Neuron (in vitro differentiated cells): ENCODE measurements at regions not wholly inside any gene's neighbourhood (a gene's known extent, or its start where the extent isn't known, plus 50 kb on each side); places are given as distances from the start of the nearest gene placed in this dataset.
"Not testable (repeated sequence)": the region's sequence is repeated elsewhere in the genome, so short reads cannot be mapped to it uniquely, and the experiment has no call there.

Experiments
- H2AFZ ChIP-seq: one replicate; pipeline ENCODE4 v1.6.1; 2013; ENCODE audit warnings: low read depth, mild to moderate bottlenecking, inconsistent platforms, low read length, moderate library complexity
- H3K27me3 ChIP-seq: one replicate; pipeline ENCODE4 v1.6.1; 2013; ENCODE audit warnings: low read length; ENCODE audit not compliant: insufficient read depth
- H3K36me3 ChIP-seq: one replicate; pipeline ENCODE4 v1.6.1; 2013; ENCODE audit warnings: low read length; ENCODE audit not compliant: insufficient read depth
- H3K4me1 ChIP-seq: one replicate; pipeline ENCODE4 v1.6.1; 2013; ENCODE audit warnings: low read length; ENCODE audit not compliant: insufficient read depth
- H3K4me3 ChIP-seq: 2 replicates; pipeline ENCODE4 v1.5.1; 2013; ENCODE audit warnings: mild to moderate bottlenecking, low read length, moderate library complexity
- H3K9me3 ChIP-seq: one replicate; pipeline ENCODE4 v1.6.1; 2013; ENCODE audit warnings: low read length

- H3K4me1 ChIP-seq, H3K27me3 ChIP-seq, H3K9me3 ChIP-seq, H3K4me3 ChIP-seq, H3K36me3 ChIP-seq, H2AFZ ChIP-seq: not testable (repeated sequence)
These were observed 51.0 kb upstream of the CDYL start for GRCh38 chr6:4725136-4725760.

- H3K4me1 ChIP-seq, H3K4me3 ChIP-seq, H3K9me3 ChIP-seq, H3K27me3 ChIP-seq, H3K36me3 ChIP-seq, H2AFZ ChIP-seq: not testable (repeated sequence)
These were observed 51.5 kb upstream of the CDYL start for GRCh38 chr6:4724727-4725126.

- H2AFZ ChIP-seq = no peak overlapping the region
- H3K4me3 ChIP-seq = no peak overlapping the region
- H3K27me3 ChIP-seq = no peaks in the 10 kb centered on the region
- H3K36me3 ChIP-seq = no peaks in the 10 kb centered on the region
- no peaks in the 10 kb centered on the region for H3K9me3 ChIP-seq
- H3K4me1 ChIP-seq = no peaks in the 10 kb centered on the region
These were observed 52.8 kb upstream of the CDYL start for GRCh38 chr6:4723383-4723782.

GRCh38 chr6:4721368-4721767 lies 54.8 kb upstream of the CDYL start:
- not testable (repeated sequence) for H3K36me3 ChIP-seq, H2AFZ ChIP-seq, H3K4me1 ChIP-seq, H3K27me3 ChIP-seq, H3K4me3 ChIP-seq, H3K9me3 ChIP-seq

- H3K4me3 ChIP-seq = no peak overlapping the region
- no peaks in the 10 kb centered on the region for H3K4me1 ChIP-seq
- H3K27me3 ChIP-seq = no peaks in the 10 kb centered on the region
- no peaks in the 10 kb centered on the region for H3K36me3 ChIP-seq
- H2AFZ ChIP-seq = no peak overlapping the region
- no peaks in the 10 kb centered on the region for H3K9me3 ChIP-seq
These were observed 56.7 kb upstream of the CDYL start for GRCh38 chr6:4719491-4719890.

- H2AFZ ChIP-seq = no peak overlapping the region
- no peaks in the 10 kb centered on the region for H3K4me1 ChIP-seq
- no peak overlapping the region for H3K4me3 ChIP-seq
- H3K36me3 ChIP-seq = no peaks in the 10 kb centered on the region
- no peaks in the 10 kb centered on the region for H3K27me3 ChIP-seq
- no peaks in the 10 kb centered on the region for H3K9me3 ChIP-seq
These were observed 58.3 kb upstream of the CDYL start for GRCh38 chr6:4717856-4718255.

- H2AFZ ChIP-seq = no peak overlapping the region
- no peak overlapping the region for H3K4me3 ChIP-seq
- H3K9me3 ChIP-seq = no peaks in the 10 kb centered on the region
- H3K27me3 ChIP-seq = no peaks in the 10 kb centered on the region
- no peaks in the 10 kb centered on the region for H3K36me3 ChIP-seq
- no peaks in the 10 kb centered on the region for H3K4me1 ChIP-seq
These were observed 59.1 kb upstream of the CDYL start for GRCh38 chr6:4717124-4717523.

GRCh38 chr6:4714961-4715501 lies 61.2 kb upstream of the CDYL start:
- Histone ChIP-seq H3K27me3 (no peaks in the 10 kb centered on the region), H3K36me3 (no peaks in the 10 kb centered on the region), H2AFZ (no peak overlapping the region)

GRCh38 chr6:4712291-4712690 lies 63.9 kb upstream of the CDYL start:
- Histone ChIP-seq H3K36me3 (no peaks in the 10 kb centered on the region), H2AFZ (no peak overlapping the region), H3K4me3 (no peak overlapping the region), H3K27me3 (no peaks in the 10 kb centered on the region), H3K9me3 (no peaks in the 10 kb centered on the region), H3K4me1 (no peaks in the 10 kb centered on the region)

More at GRCh38 chr6:4714961-4715501, 61.2 kb upstream of the CDYL start:
- no peaks in the 10 kb centered on the region for H3K4me1 ChIP-seq
- no peaks in the 10 kb centered on the region for H3K9me3 ChIP-seq
- no peak overlapping the region for H3K4me3 ChIP-seq

- Histone ChIP-seq H2AFZ (no peak overlapping the region), H3K4me1 (peaks cover 2% of the 10 kb centered on the region), H3K4me3 (no peak overlapping the region), H3K27me3 (no peaks in the 10 kb centered on the region), H3K9me3 (no peaks in the 10 kb centered on the region), H3K36me3 (no peaks in the 10 kb centered on the region)
These were observed 69.2 kb upstream of the CDYL start for GRCh38 chr6:4707011-4707410.

- Histone ChIP-seq H3K36me3 (no peaks in the 10 kb centered on the region), H3K4me1 (peaks cover 2% of the 10 kb centered on the region), H2AFZ (no peak overlapping the region), H3K4me3 (no peak overlapping the region), H3K27me3 (no peaks in the 10 kb centered on the region), H3K9me3 (no peaks in the 10 kb centered on the region)
These were observed 70.4 kb upstream of the CDYL start for GRCh38 chr6:4705809-4706208.

GRCh38 chr6:4703382-4703781 lies 72.8 kb upstream of the CDYL start:
- Histone ChIP-seq H2AFZ (no peak overlapping the region), H3K27me3 (no peaks in the 10 kb centered on the region), H3K36me3 (no peaks in the 10 kb centered on the region), H3K9me3 (no peaks in the 10 kb centered on the region), H3K4me1 (peaks cover 2% of the 10 kb centered on the region), H3K4me3 (no peak overlapping the region)

GRCh38 chr6:4698901-4699659 lies 77.1 kb upstream of the CDYL start:
- no peaks in the 10 kb centered on the region for H3K9me3 ChIP-seq
- no peak overlapping the region for H3K4me3 ChIP-seq
- no peaks in the 10 kb centered on the region for H3K36me3 ChIP-seq
- H3K27me3 ChIP-seq = no peaks in the 10 kb centered on the region
- H3K4me1 ChIP-seq = no peaks in the 10 kb centered on the region
- no peak overlapping the region for H2AFZ ChIP-seq
